IMR-90 (cell line): ENCODE measurements at regions not wholly inside any gene's neighbourhood (a gene's known extent, or its start where the extent isn't known, plus 50 kb on each side); places are given as distances from the start of the nearest gene placed in this dataset.

Source experiments
- ATAC-seq: fragments of 200-7000 bp; cut with Tn5 transposase; 2 replicates; pipeline ENCODE4 v1.9.1; 2020; ENCODE audit warnings: low read depth, mild to moderate bottlenecking, moderate library complexity
- BruUV-seq: library from RNA; stranded (reverse); fragments of 400-500 nt; replicated peaks from 2 replicates; lab custom pipeline; 2021; lab: Mats Ljungman, UMichigan
- CTCF ChIA-PET: fragments of 300-600 bp; formaldehyde crosslinking; extraction: SDS; loops from one replicate; lab custom pipeline; 2021; ENCODE audit warnings: antibody characterized with exemption; lab: Yijun Ruan, JAX
- POLR2A ChIA-PET: fragments of 300-600 bp; sonication (Branson Sonifier 250); formaldehyde crosslinking; loops from one replicate; lab custom pipeline; 2022; ENCODE audit warnings: antibody characterized with exemption; ENCODE audit not compliant: unreplicated experiment; lab: Charles Lee
- DNase-seq: peaks from one replicate; pipeline ENCODE4 v3.0.0; 2013
- H2AFZ ChIP-seq: replicated peaks from 2 replicates; pipeline ENCODE3; 2013; ENCODE audit warnings: low read length, mild to moderate bottlenecking; ENCODE audit not compliant: poor library complexity
- H2AK5ac ChIP-seq: 2 replicates; pipeline ENCODE4 v1.6.1; 2013; ENCODE audit warnings: low read depth, low read length, inconsistent platforms
- H2AK9ac ChIP-seq: replicated peaks from 2 replicates; pipeline ENCODE3; 2013; ENCODE audit warnings: mild to moderate bottlenecking, low read depth, low read length, moderate library complexity; ENCODE audit not compliant: poor library complexity
- H2BK120ac ChIP-seq: 2 replicates; pipeline ENCODE4 v1.6.1; 2013; ENCODE audit warnings: low read depth, low read length, inconsistent platforms
- H2BK15ac ChIP-seq: 3 replicates; pipeline ENCODE4 v1.6.1; 2013; ENCODE audit warnings: low read depth, low read length, inconsistent platforms
- H2BK20ac ChIP-seq: 2 replicates; pipeline ENCODE4 v1.6.1; 2013; ENCODE audit warnings: low read depth, mild to moderate bottlenecking, inconsistent platforms, low read length, moderate library complexity
- H2BK5ac ChIP-seq: 2 replicates; pipeline ENCODE4 v1.6.1; 2013; ENCODE audit warnings: mild to moderate bottlenecking, low read depth, low read length, inconsistent platforms; ENCODE audit not compliant: poor library complexity, severe bottlenecking
- H3K14ac ChIP-seq: replicated peaks from 2 replicates; pipeline ENCODE4 v1.6.1; 2013; ENCODE audit warnings: low read depth, low read length, inconsistent platforms
- H3K18ac ChIP-seq: 2 replicates; pipeline ENCODE4 v1.6.1; 2013; ENCODE audit warnings: low read depth, low read length, control low read depth
- H3K23ac ChIP-seq: 2 replicates; pipeline ENCODE4 v1.6.1; 2013; ENCODE audit warnings: low read depth, low read length, inconsistent platforms
- H3K27ac ChIP-seq: 2 replicates; pipeline ENCODE4 v1.5.1; 2013; ENCODE audit warnings: mild to moderate bottlenecking, control low read depth, low read length; ENCODE audit not compliant: insufficient read depth
- H3K27me3 ChIP-seq: 2 replicates; pipeline ENCODE4 v1.6.1; 2013; ENCODE audit warnings: low read length; ENCODE audit not compliant: control insufficient read depth, insufficient read depth
- H3K36me3 ChIP-seq: 2 replicates; pipeline ENCODE4 v1.6.1; 2013; ENCODE audit warnings: low read length, mixed read lengths; ENCODE audit not compliant: control insufficient read depth, insufficient read depth
- H3K4ac ChIP-seq: 2 replicates; pipeline ENCODE4 v1.6.1; 2013; ENCODE audit warnings: low read depth, low read length, inconsistent platforms
- H3K4me1 ChIP-seq: 2 replicates; pipeline ENCODE4 v1.6.1; 2013; ENCODE audit warnings: low read length, mixed read lengths; ENCODE audit not compliant: control insufficient read depth, insufficient read depth
- H3K4me2 ChIP-seq: 2 replicates; pipeline ENCODE4 v1.6.1; 2013; ENCODE audit warnings: low read depth, mild to moderate bottlenecking, control low read depth, low read length, moderate library complexity
- H3K4me3 ChIP-seq: 2 replicates; pipeline ENCODE4 v1.5.1; 2013; ENCODE audit warnings: low read depth, mild to moderate bottlenecking, control low read depth, low read length, moderate library complexity; ENCODE audit not compliant: insufficient read depth
- H3K56ac ChIP-seq: 2 replicates; pipeline ENCODE4 v1.6.1; 2013; ENCODE audit warnings: low read length, inconsistent platforms; ENCODE audit not compliant: insufficient read depth; ENCODE audit errors: extremely low read depth
- H3K79me1 ChIP-seq, 2 experiments: 2 replicates each; pipeline ENCODE4 v1.6.1; 2013; ENCODE audit warnings: low read length in 2 of 2, inconsistent platforms in 1 of 2, low read depth in 1 of 2
- H3K9ac ChIP-seq: 2 replicates; pipeline ENCODE4 v1.6.1; 2013; ENCODE audit warnings: low read depth, low read length, control low read depth
- H3K9me1 ChIP-seq: 2 replicates; pipeline ENCODE4 v1.6.1; 2013; ENCODE audit warnings: low read length, inconsistent platforms; ENCODE audit not compliant: insufficient read depth
- H3K9me3 ChIP-seq: 2 replicates; pipeline ENCODE4 v1.6.1; 2013; ENCODE audit warnings: low read length; ENCODE audit not compliant: control insufficient read depth, insufficient read depth
- H4K20me1 ChIP-seq: 2 replicates; pipeline ENCODE4 v1.6.1; 2013; ENCODE audit warnings: low read length, inconsistent platforms; ENCODE audit not compliant: insufficient read depth
- H4K5ac ChIP-seq: 2 replicates; pipeline ENCODE4 v1.6.1; 2013; ENCODE audit warnings: mild to moderate bottlenecking, low read depth, low read length, control low read depth
- H4K8ac ChIP-seq, 2 experiments: 2 replicates each; pipeline ENCODE4 v1.6.1; 2013; ENCODE audit warnings: low read depth in 2 of 2, low read length in 2 of 2, control low read depth in 1 of 2, inconsistent platforms in 1 of 2
- H4K91ac ChIP-seq: 2 replicates; pipeline ENCODE4 v1.6.1; 2013; ENCODE audit warnings: low read depth, low read length, inconsistent platforms; ENCODE audit not compliant: insufficient read depth
- FOS ChIP-seq: fragments of 150-350 bp; IDR thresholded peaks from 2 replicates; pipeline ENCODE4 v1.6.1; 2016; ENCODE audit warnings: low read depth, low read length
- WGBS, 2 experiments: methylation state at CpG; one replicate each; pipeline versions ENCODE4 v1.1.5 to v1.1.7; 2013; ENCODE audit warnings: missing lambda C conversion rate in 2 of 2; ENCODE audit not compliant: insufficient read length in 1 of 2; ENCODE audit errors: extremely low coverage in 2 of 2; 5-methylcytosine and 5-hydroxymethylcytosine counted together
- dilution Hi-C: fragments of 300-500 bp; cut with HindIII; formaldehyde crosslinking; loops from one replicate; pipeline ENCODE4 v1.14.3; 2018; ENCODE audit warnings: low sequenced_read_pairs; ENCODE audit not compliant: unreplicated experiment
- in situ Hi-C: fragments of 300-500 bp; cut with MboI; formaldehyde crosslinking; loops from 3 replicates; pipeline ENCODE4 v1.14.3; 2019; ENCODE audit warnings: low sequenced_read_pairs, inconsistent platforms, mixed read lengths
- intact Hi-C: fragments of 100-400 bp; cut with micrococcal nuclease; formaldehyde crosslinking; loops from 2 replicates; pipeline ENCODE4 v1.10.0; 2022

- H2BK120ac ChIP-seq, result no peak overlapping the region
- ATAC-seq, result no peak
- no peak overlapping the region for H3K9ac ChIP-seq
- in situ Hi-C loops, result no loop called here
- no peak overlapping the region for H3K4me3 ChIP-seq
- no peak overlapping the region for H2BK15ac ChIP-seq
- CTCF ChIA-PET, result no interaction called here
- H3K14ac ChIP-seq, result no peak overlapping the region
- H2AK9ac ChIP-seq, result no peak overlapping the region
- dilution Hi-C loops, result no loop called here
- no peak overlapping the region for H3K56ac ChIP-seq
- H3K4me2 ChIP-seq, result no peak overlapping the region
- no peaks in the 10 kb centered on the region for H4K20me1 ChIP-seq
- no peak for DNase-seq
- WGBS, 2 experiments, result 84% methylated on average over 14 of the region's 14 CpGs; no CpG with 5 or more reads in 1 of the 2 experiments
- no peak overlapping the region for H3K23ac ChIP-seq
- no peak overlapping the region for H2BK5ac ChIP-seq
- 0 out of 2 replicates have a peak, but pooled peaks cover under 1% of the 10 kb centered on the region for H3K27me3 ChIP-seq
- H3K4me1 ChIP-seq, result no peaks in the 10 kb centered on the region
- H3K9me1 ChIP-seq, result no peaks in the 10 kb centered on the region
- POLR2A ChIA-PET, result no interaction called here
- H3K4ac ChIP-seq, result no peak overlapping the region
- no peak overlapping the region for H4K91ac ChIP-seq
- H2BK20ac ChIP-seq, result no peak overlapping the region
- peak overlapping the region; percentile 50; the same call in 1 of the 2 replicates for H2AK5ac ChIP-seq
- no TSS peak for BruUV-seq
- no peak overlapping the region for H4K8ac ChIP-seq
- H3K27ac ChIP-seq, result no peak overlapping the region
- TF ChIP-seq FOS, result no peak
- no peak overlapping the region for H2AFZ ChIP-seq
- intact Hi-C loops, result no loop called here
- no peaks in the 10 kb centered on the region for H3K9me3 ChIP-seq
- no peak overlapping the region for H3K18ac ChIP-seq
- no peak overlapping the region for H4K5ac ChIP-seq
- no peaks in the 10 kb centered on the region for H3K79me1 ChIP-seq
- no peaks in the 10 kb centered on the region for H3K36me3 ChIP-seq
These were observed 186.2 kb upstream of the SVIL start for GRCh38 chr10:29820890-29821461.
